HG03025 (cell line): ENCODE measurements at regions not wholly inside any gene's neighbourhood (a gene's known extent, or its start where the extent isn't known, plus 50 kb on each side); places are given as distances from the start of the nearest gene placed in this dataset.

Experiments
- ATAC-seq: cut with Tn5 transposase; IDR thresholded peaks from one replicate; pipeline ENCODE4 v1.9.1; 2021; ENCODE audit warnings: mild to moderate bottlenecking, moderate library complexity; ENCODE audit not compliant: unreplicated experiment, low FRiP score

- no peak for ATAC-seq
These were observed 136.1 kb downstream of the ASCL1 start for GRCh38 chr12:103093499-103094106.

- ATAC-seq, result no peak
These were observed 140.0 kb downstream of the ASCL1 start for GRCh38 chr12:103097496-103097895.

DNA sequence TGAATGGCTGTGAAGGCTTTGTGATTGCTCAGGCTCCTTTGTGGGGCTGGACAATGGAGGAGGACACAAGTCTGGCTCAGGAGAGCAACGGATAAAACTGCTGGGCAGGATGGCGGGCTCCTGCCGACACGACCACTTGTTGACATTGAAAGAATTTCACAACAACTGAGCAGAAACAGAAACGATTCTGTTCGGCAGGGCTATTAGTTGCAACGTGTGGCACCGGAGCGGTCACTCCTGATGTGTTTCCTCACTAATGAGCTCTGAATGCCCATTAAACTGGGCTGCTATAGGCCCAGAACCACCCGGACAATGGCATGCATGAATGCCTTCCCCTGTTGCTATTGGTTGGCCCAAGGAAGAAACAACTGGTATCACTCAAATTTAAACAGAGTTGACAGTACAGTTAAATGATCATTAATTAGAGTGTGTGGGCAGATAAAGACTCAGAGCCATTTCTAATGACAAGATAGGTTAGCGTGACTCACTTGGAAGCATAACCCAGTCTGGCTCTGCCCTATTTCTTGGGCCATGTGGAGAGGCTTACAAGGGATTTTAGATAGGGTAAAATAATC, 142.9 kb downstream of the ASCL1 start:
- ATAC-seq, result no peak

GRCh38 chr12:103102225-103102744, 144.8 kb downstream of the ASCL1 start:
- ATAC-seq, result peak; percentile 78

DNA sequence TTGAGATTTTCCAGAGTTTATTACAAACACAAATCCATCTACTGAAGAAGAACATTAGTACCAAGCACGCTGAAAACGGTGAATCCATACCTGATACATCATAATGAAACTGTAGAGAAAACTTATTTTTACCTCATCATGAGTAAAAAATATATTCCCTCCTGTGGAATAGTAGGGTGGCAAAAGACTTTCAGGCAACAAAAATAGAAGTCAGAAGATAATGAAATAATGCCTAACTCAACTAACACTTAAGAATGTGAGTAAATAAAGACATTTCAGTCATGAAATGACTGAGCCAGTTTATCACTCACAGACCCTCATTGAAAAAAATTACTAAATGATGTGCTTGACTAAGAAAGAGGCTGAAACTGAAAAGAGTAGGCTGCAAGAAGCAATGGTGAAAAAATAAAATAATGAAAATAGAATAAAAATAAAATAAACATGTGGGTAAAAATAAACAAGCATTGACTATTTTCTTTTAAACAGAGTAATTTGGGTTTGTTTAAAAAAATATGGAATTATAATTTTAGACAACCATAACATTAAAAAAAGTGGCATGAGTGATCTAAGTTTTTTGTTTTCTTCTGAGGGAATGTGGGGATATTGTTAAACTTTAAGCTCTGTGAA, 148.6 kb downstream of the ASCL1 start:
- ATAC-seq, result no peak

- no peak for ATAC-seq
These were observed 152.4 kb downstream of the ASCL1 start for GRCh38 chr12:103109861-103110260.

DNA sequence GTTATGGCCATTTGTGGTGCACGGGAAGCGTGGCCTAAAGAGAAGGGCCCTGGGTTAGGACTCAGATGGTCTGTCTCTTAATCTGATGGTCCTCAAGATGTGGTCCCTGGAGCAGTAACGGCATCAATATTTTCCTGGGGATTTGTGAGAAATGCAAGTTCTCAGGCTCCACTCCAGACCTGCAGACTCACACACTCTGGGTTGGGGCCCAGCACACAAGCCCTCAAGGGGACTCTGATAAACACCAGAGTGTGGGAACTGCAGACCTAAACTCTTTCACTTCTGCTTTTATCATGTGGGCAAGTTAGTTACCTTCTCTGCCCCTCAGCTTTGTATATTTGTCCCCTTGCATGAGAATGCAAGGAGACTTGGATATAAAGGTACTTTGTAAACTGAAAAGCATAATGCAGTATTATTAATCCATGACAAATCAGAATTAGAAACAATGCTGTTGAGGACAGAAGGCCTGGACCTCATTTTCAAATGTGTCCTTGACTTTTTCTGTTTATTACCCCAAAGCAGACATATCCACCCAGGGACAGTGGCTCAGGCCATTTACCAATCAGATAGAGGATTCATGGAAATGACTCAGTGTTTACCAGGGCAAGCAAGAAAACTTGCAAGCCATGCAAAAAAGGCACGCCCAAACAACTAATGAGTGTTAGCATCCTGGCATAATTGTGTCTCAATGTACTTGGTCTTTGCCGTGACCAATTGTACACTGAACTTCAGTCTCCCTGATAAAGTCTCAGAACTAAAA, 157.0 kb downstream of the ASCL1 start:
- peak; percentile 97 for ATAC-seq

- no peak for ATAC-seq
These were observed 171.5 kb downstream of the ASCL1 start for GRCh38 chr12:103128862-103129501.

DNA sequence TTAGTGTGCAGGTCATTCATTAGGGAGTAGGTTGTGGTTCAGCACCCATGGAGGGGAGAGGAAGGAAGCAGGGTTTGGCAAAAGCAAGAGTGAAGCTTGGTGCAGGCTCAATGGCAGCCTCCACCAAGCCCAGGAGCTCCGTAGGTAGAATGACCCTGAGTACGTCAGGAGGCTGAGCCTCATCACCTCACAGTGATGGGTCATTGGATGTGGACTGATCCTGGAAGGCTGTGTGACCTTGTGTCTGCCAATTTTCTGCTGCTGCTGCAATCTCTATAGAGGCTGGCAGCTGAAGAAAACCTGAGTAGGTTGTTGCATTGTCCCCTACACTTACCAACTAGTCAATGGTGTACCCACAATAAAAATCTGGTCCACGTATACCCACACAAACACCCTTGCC, 173.1 kb downstream of the ASCL1 start:
- no peak for ATAC-seq

GRCh38 chr12:103138538-103138937, 181.1 kb downstream of the ASCL1 start:
- ATAC-seq, result no peak

DNA sequence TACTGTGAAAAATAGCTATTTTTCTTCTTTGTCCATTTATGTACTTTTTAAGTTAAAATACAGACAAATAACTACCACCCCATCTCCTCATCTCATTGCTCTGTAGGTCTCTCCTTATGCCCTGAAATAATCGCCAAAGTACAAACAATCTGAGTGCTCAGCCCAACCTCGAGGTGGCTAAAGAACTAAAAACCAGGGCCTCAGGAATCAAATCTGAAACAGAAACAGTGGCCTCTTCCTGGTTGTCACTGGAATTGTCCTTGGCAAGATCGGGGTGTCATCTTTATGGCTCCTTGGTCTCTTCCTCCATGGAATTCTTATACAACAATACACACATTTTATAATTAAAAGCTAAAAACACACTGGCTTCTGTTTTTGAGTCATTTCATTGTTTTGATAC, 182.4 kb downstream of the ASCL1 start:
- ATAC-seq, result no peak

DNA sequence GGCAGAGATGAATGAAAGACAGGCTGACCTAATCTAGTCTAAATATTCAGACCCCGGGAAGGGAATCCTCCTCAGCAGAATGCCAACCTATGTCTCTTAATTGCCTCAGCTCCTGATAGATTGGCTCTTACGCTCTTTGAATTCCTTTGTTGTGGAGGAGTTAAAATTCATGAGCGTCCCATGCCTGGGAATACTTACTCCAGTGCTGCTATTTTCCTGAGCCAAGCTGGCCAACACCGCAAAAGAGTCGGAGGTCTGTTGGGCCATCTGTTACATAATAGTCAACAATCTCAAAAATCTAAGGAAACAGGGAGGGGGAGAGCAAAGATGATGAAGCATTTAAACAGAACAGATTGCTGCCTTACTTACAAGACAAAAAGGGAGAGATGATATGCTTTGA, 182.8 kb downstream of the ASCL1 start:
- no peak for ATAC-seq

- ATAC-seq, result no peak
These were observed 186.8 kb downstream of the ASCL1 start for GRCh38 chr12:103144278-103144677.

DNA sequence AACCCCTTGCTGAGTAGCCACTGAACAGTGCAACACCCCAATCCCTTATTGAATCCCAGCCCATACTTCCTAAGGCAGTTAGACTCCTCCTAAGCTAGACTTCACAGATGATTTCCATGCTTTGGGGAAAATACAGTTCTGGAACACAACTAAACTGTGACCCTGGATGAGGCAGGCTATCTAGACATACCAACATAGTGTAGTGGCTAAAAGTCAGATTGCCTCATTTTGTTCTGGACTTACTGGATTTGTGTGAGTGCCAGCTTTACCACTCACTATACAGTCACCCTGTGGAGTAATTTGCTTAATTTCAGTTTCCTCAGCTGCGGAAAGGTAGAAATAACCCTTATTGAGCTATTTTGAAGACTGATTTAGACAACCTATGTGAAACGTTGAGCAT, 203.1 kb downstream of the ASCL1 start:
- ATAC-seq, result no peak

DNA sequence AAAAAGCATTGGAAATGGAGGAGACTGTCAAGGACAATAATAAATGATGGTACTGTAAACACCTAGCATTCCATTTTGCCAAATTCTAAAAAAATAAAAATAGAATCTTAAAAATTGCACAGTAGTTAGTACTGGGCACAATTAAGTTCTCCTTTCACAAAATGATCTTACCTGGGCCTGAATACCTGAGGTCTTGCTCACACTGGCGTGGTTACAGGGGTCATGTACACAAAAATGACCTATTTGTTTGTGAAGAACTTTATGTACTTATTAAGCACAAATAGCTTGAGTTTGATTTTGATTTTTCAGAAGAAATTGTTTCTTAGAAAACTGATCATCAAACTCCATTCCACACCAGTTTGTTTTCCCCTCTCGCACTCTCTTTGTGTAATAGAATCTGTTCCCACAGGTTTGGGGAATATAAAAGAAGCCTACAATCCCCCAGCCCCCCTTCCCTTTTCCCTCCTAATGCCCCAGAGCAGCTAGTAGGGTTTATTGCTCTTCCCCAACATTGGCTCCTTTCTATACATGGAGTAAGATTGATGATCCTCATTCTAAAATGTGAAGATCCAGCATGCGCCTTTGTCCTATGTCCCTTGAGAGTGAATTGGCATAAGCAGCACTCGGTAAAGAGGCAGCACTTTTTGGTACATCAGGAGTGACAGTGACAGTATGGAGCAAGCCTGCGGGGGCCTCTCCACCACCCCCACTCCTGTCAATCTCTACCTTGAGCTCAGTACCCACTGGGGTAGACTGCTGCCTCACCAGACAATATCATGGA, 204.3 kb downstream of the ASCL1 start:
- no peak for ATAC-seq

DNA sequence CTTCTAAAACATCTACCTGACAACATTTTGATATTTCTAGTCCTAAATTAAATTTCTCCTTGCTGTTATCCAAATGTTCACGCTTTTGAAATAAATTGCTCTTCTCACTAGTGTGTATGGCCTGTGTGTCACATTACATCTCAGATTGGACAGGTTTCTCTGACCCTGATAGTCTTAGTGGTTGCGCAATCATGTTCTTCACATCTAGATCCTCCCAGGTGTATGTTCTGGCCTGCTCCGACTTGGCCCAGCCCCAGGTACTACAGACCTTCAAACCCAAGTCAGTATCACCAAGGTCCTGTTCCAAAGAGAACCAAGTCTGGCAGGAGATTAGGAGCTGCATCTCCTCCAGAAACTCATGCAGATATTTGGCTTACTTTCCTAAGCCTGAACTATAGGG, 209.5 kb downstream of the ASCL1 start:
- ATAC-seq, result no peak

GRCh38 chr12:103172447-103173112, 215.1 kb downstream of the ASCL1 start:
- ATAC-seq, result no peak

- ATAC-seq, result no peak
These were observed 218.2 kb downstream of the ASCL1 start for GRCh38 chr12:103175625-103176024.

- ATAC-seq, result no peak
These were observed 220.3 kb downstream of the ASCL1 start for GRCh38 chr12:103177639-103178255.
